ENCODE measurements at regions not wholly inside any gene's neighbourhood (a gene's known extent, or its start where the extent isn't known, plus 50 kb on each side); places are given as distances from the start of the nearest gene placed in this dataset.

GRCh38 chr9:129349665-129349947 is 171.5 kb upstream of the IER5L start:
- no peak for TF ChIP-seq CTCF (IDR thresholded peaks at IDR 0.05)
- no peak for TF ChIP-seq ZFX (IDR thresholded peaks at IDR 0.05; ENCODE audit: borderline replicate concordance)

Measured in 22Rv1 (cell line).